Heart left ventricle (tissue), 13 donors: ENCODE measurements at regions not wholly inside any gene's neighbourhood (a gene's known extent, or its start where the extent isn't known, plus 50 kb on each side); places are given as distances from the start of the nearest gene placed in this dataset.

Experiments used
- POLR2A ChIP-seq, 2 donors: fragments of 450-650 bp; IDR thresholded peaks; one replicate each; pipeline ENCODE4 v1.6.1; 2017; ENCODE audit warnings: antibody characterized with exemption in 2 of 2, mild to moderate bottlenecking in 2 of 2, moderate library complexity in 2 of 2
- TF ChIP-seq, protein P1 (sequence below), 12 donors: fragments of 200-600 bp; sonication (generic) in 4 of 12; IDR thresholded peaks; one replicate each; pipeline versions ENCODE4 v1.5.0 to v1.8.0; 2018 to 2022; ENCODE audit warnings: antibody characterized with exemption in 12 of 12, mild to moderate bottlenecking in 5 of 12
- donor health status: ischemic (EF 13 %, LVEDD 7.1; RV severe dilation, severe dysfunction).
- donor health status: DM: no; HTN: yes; CAD: no.
- donor health status: DM: no; HTN: no; CAD: no.
- donor health status: ischemic (EF 25% LVEDD 6.9; RV normal size, moderate dysfunction).
- donor health status: ischemic (EF 25% LVEDD 5.7; RV mildly dilated, moderate dysfunction).
- donor health status: ischemic (EF 35%, LVEDD 5.7; RV mildly dilated, moderate dysfunction).
- donor health status: nonischemic (EF 11% LVEDD 7.7; RV severe dilation, severe dysfunction).
- donor health status: DM: yes; HTN: yes; CAD: no.
- donor health status: PGD.
- donor health status: ischemic (EF 29% LVEDD 5.4; RV normal size, mild dysfunction).
- donor health status: nonischemic (EF 23%, LVEDD 6.1; RV moderate dilation, normal function).

DNA sequence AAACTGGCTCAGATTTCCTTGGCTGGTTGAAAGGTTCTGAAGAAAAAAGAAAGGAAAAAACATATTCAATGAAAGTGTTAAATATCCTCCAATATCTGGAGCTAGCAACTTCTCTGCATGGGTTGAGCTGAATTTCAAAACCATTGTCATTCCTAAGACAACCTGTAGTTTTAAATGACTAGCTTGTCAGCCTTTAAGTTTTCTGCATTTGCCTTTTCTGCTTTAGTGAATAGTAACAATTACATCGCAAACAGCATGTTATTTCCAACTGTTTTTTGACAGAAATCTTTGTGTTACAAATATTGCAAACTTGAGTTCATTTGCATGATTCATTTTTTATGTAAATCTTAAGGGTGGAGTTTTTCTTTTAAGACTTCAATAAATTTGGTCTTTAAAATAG, 852.3 kb upstream of the CELF2 start:
- TF ChIP-seq POLR2A (IDR thresholded peaks at IDR 0.05), result no peak
- TF ChIP-seq, protein P1, sequence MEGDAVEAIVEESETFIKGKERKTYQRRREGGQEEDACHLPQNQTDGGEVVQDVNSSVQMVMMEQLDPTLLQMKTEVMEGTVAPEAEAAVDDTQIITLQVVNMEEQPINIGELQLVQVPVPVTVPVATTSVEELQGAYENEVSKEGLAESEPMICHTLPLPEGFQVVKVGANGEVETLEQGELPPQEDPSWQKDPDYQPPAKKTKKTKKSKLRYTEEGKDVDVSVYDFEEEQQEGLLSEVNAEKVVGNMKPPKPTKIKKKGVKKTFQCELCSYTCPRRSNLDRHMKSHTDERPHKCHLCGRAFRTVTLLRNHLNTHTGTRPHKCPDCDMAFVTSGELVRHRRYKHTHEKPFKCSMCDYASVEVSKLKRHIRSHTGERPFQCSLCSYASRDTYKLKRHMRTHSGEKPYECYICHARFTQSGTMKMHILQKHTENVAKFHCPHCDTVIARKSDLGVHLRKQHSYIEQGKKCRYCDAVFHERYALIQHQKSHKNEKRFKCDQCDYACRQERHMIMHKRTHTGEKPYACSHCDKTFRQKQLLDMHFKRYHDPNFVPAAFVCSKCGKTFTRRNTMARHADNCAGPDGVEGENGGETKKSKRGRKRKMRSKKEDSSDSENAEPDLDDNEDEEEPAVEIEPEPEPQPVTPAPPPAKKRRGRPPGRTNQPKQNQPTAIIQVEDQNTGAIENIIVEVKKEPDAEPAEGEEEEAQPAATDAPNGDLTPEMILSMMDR (IDR thresholded peaks at IDR 0.05), result no peak
